Stimulated activated CD8-positive, alpha-beta memory T cell treated with anti-CD3 and anti-CD28 coated beads, Interleukin-15, amount 100 ng/mL, for 48 hours (primary cell): ENCODE measurements at regions not wholly inside any gene's neighbourhood (a gene's known extent, or its start where the extent isn't known, plus 50 kb on each side); places are given as distances from the start of the nearest gene placed in this dataset.

Experiments used
- DNase-seq, 2 donors: peaks; one replicate each; pipeline ENCODE4 v3.0.0-alpha.2; 2020; ENCODE audit warnings: low read depth in 2 of 2

DNA sequence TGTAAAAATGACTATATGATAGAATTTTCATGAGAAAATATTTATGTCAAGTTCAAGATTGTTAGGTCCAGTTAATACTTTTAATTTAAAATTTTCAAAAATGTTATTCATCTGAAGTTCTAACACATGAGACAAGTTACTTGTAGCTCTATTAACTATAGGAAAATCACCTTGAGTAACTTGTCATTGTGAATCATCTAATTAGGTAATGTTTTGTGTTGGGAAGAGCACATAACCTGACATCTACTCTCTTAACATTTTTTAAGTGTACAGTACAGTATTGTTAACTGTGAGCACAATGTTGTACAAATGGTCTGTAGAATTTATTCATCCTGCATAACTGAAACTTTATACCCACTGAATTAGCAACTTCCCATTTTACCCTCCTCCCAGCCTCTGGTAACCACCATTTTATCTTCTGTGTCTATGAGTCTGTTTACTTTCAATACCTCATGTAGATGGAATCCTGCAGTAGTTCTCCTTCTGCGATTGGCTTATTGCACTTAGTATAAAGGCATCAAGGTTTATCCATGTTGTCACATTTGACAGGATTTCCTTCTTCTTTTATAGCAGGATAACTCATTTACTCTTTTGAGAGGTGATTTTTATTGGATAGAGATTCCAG, 54.6 kb downstream of the ARL4A start:
- no peak for DNase-seq

- DNase-seq, result no peak
Observed at GRCh38 chr7:12746211-12746610, 58.8 kb downstream of the ARL4A start.

DNA sequence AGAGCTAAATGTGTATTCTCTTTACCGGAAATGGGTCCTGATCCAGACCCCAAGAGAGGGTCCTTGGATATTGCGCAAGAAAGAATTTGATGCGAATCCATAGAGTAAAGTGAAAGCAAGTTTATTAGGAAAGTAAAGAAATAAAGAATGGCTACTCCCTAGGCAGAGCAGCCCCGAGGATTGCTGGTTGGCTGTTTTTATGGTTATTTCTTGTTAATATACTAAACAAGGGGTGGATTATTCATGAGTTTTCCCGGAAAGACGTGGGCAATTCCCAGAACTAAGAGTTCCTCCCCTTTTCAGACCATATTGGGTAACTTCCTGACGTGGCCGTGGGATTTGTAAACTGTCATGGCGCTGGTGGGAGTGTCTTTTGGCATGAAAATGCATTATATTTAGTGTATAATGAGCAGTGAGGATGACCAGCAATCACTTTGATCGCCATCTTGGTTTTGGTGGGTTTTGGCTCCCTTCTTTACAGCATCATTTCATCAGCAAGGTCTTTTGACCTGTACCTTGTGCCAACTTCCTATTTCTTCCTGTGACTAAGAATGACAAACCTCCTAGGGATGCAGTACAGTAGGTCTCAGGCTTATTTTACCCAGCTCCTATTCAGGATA, 60.4 kb downstream of the ARL4A start:
- DNase-seq, result no peak

DNA sequence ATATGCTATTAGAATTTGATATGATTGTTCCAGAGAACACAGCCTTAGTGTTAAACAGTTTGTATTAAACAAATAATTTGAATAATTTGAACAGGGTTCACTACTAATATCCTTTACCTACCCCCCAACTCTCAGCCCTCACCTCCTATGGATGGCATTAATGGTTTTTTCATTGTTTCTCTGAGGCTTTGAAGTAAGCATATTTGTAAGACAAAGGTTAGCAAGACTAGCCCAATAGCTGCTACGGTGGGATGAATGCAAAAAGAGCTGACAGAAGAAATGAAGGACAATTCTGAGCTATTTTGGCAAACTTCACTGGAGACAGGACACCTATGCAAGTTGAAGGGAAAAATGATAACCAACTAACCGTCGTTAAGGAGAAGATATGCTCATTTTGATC, 61.6 kb downstream of the ARL4A start:
- no peak for DNase-seq

GRCh38 chr7:12749746-12750145, 62.3 kb downstream of the ARL4A start:
- DNase-seq, result no peak

GRCh38 chr7:12751764-12752163, 64.3 kb downstream of the ARL4A start:
- no peak for DNase-seq

DNA sequence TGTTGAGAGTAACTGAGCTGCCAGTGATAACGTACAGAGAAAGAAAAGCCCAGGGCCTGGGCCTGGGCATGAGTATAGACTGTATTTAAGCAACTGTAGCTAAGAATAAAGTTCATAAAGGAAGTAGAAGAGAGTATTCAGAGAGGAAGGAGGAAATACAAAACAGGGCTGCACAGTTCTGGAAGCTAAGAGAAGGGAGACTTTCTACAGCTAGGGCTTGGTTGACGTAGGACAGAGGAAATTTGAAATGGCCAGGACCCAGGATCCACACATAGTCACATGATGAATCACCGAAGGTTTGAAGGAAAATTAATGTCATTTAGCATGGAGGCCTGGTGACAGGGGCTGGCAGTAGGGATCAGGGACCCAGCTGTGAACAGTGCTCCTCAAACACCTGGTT, 66.7 kb downstream of the ARL4A start:
- DNase-seq, result no peak

GRCh38 chr7:12756821-12757220, 69.4 kb downstream of the ARL4A start:
- DNase-seq, result no peak

DNA sequence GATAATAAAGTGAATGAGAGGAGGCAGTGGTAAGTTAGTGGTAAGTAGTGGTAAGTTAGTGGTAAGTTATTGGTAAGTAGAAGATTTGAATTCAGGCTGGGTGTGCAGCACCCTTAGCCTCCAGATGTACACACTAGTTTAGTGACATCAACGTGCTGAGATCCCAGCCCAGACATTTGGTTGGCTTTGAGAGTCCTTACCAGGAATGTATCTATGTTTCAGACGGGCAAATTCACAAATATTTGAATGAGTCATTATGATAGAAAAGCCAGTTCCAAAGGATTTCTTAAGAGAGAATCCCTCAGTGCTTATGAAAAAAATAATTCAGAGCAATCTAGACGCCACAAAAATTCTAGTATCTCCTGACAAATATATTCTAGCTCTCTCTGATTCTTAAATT, 70.0 kb downstream of the ARL4A start:
- DNase-seq, result no peak

- DNase-seq, result no peak
Observed at GRCh38 chr7:12759151-12759550, 71.7 kb downstream of the ARL4A start.

GRCh38 chr7:12761111-12761510, 73.7 kb downstream of the ARL4A start:
- DNase-seq, result no peak

GRCh38 chr7:12761691-12762090, 74.3 kb downstream of the ARL4A start:
- DNase-seq, result no peak

DNA sequence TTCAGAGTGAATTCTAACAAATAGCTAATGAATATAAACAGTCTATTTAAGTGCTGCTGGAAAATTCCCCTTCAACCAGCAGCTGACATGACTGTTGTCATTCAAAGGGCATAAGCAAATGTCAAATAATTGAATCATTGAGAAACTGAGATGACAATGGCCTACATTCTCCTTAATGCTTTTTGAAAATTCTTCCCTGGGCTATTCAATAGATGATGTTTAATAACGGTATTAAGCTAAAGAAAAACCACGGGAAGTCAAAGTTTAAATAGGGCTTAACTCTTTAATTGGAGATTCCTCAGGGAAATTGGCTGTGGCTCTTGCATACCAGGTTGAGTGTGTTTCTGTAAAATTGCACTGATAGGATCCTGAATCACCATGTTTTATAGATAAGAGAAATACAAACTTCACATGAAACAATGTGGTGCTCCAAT, 77.0 kb downstream of the ARL4A start:
- DNase-seq, result no peak

GRCh38 chr7:12765431-12766100, 78.1 kb downstream of the ARL4A start:
- no peak for DNase-seq

DNA sequence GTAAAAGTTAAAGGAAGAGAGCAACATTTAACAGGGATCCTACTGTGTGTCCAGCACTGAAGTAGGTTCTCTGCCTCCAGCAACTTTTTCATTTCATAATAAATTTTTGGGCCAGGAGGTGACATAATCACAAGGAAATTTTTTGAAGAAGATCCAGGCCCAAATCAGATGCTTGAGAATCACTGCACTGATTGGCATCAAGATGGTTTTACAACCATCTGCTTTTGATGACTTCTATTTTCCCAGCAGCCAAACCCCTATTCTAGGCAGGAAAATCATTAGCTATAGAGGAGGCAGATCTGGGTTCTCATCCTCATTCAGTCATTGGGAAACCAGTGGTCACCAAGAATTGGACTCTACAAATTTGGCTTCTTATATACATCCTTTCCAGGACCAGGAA, 79.0 kb downstream of the ARL4A start:
- no peak for DNase-seq

- no peak for DNase-seq
Observed at GRCh38 chr7:12768948-12769347, 81.5 kb downstream of the ARL4A start.

GRCh38 chr7:12769444-12769843, 82.0 kb downstream of the ARL4A start:
- no peak for DNase-seq

GRCh38 chr7:12770227-12770975, 83.0 kb downstream of the ARL4A start:
- DNase-seq, result no peak

DNA sequence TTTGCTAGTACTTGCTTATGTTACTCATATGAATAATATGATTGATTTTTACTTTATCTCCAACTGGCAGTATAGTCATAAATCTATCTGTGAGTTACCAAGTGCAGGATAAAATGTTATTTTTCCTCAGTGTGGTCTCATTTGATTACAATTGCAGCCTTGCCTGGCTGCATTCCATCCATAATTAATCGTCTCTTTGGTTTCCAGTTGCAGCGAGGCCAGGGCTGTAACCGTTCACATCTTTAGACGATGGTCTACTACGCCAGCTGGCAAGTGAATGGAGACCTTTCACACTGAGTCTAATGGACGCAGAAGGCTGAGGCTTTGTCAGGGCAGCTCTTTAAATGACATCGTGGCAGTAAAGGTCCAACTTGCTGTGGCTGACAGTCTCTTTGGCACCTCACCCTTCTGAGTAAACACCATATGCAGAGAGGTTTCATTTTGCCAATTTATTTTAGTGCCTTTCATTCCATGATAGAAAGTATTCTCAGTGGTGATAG, 84.0 kb downstream of the ARL4A start:
- DNase-seq, result no peak

- no peak for DNase-seq
Observed at GRCh38 chr7:12772768-12773167, 85.3 kb downstream of the ARL4A start.

GRCh38 chr7:12777257-12777656, 89.8 kb downstream of the ARL4A start:
- no peak for DNase-seq

DNA sequence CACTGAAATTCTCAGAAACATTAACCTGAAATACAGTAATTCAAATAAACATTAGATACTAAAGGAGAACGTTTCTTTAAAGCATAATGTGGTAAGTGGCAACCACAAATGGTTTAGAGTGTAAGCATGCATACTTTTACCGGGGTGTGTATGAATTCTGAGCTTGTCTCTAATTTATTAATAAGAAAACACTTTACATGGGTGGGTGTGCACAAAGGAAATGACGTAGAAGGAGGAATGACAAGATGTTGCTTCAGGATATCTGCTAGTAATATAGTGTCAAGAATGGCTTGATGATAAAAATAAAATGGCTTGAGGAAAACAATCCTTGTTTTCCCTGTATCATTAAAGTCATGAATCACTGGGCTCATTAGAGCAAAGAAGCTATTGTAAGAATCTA, 92.5 kb downstream of the ARL4A start:
- DNase-seq, result no peak
